H1 (cell line): ENCODE measurements at regions not wholly inside any gene's neighbourhood (a gene's known extent, or its start where the extent isn't known, plus 50 kb on each side); places are given as distances from the start of the nearest gene placed in this dataset.

ENCODE experiments used
- KDM1A ChIP-seq: fragments of 200-600, 300-600 bp; sonication (generic); IDR thresholded peaks from 2 replicates; pipeline ENCODE4 v1.7.1; 2016; ENCODE audit warnings: mild to moderate bottlenecking, low read length, borderline replicate concordance

GRCh38 chr16:26194526-26194925 is 502.8 kb downstream of the HS3ST4 start (continued):
- TF ChIP-seq KDM1A = no peak
